UCSD-AML1 (cell line): ENCODE measurements at regions not wholly inside any gene's neighbourhood (a gene's known extent, or its start where the extent isn't known, plus 50 kb on each side); places are given as distances from the start of the nearest gene placed in this dataset.

Experiments used
- DNase-seq: peaks from one replicate; lab custom pipeline; 2025; ENCODE audit not compliant: unreplicated experiment; lab: John Stamatoyannopoulos, UW

DNA sequence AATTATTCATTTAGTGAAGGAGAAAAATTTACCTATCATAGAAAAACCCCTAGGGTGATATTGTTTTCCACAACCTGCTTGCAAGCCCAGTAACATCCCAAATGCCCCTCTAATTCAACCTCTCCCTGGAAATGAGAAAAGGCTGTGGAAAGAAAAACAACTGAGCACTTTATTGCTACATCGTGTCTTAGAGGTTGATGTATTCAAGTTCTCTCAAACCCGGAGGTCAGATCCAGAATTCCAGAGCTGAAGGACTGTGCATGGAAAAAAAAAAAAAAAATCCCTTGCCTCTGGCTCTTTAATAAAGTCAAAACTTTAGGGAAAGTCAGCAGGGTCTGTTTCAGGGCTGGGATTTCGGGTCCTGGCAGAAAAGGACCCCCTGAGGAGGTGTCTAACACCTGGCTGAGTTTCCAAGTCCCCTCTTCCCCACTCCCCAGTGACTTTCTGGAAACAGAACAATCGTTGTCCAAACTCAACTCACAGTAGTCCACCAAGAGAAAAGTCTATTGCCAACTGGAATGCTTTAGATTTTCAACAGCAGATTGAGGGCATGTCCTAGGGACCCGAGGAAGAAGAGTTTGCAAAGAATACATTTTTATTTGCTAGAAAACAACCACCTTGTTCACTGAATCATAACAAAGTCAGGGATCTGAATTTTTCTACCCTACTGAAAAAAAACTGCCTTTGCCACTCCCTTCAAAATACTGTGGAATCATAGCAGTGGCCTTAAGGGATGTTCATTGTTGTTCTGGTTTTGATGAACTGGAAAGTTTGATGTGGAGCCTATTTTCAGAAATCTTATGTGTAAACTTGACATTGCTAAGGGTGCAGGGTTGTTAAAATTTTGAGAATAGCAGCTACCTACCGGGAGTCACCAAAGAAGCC, 207.5 kb upstream of the ADAMTS9 start:
- DNase-seq: no peak

DNA sequence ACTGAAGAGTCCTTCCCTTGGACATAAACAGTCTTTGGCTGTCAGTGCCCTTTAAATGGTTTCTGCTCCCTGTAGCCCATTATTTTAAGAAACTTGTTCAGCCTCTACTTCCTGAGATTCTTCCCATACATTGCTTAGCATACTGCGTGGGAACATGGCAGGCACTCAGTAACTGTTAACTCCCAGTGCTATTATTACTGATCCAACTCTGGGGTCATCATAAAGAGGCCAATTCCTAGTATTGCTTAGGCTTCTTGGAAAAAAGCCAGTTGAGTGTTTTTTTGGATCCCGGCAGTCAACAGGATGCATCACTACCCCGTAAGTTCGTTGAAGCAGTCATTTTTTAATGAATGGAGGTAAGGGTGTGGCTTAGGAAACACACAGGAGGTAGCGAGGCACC, 206.2 kb upstream of the ADAMTS9 start:
- no peak for DNase-seq

DNA sequence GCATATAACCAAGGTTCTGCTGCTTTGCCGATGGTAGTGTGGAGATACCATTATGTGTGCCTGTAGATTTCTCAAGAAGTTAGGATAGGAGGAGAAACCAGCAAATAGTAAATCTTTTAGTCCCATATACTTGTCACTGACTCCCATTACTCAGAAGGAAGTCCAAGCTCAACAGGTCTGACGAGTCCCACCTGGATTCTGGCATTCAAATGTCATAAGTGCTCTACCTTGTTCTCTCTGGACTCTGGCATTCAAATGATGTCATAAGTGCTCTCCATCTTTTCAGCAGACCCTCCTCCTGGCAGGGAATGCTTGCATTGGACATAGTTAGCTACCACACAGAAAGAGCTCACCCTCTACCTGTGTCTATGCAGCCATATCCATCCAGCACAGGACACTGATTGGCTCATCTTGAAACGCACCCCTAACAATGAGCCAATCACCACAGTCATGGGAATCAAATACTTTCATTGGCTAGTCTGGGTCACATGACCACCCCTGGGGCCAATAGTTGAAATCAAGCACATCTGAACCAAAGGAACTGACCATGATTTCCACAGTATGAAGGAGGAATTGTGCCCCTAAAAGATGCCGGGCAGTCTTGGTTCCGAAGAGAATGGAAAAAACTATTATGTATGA, 205.0 kb upstream of the ADAMTS9 start:
- no peak for DNase-seq

DNA sequence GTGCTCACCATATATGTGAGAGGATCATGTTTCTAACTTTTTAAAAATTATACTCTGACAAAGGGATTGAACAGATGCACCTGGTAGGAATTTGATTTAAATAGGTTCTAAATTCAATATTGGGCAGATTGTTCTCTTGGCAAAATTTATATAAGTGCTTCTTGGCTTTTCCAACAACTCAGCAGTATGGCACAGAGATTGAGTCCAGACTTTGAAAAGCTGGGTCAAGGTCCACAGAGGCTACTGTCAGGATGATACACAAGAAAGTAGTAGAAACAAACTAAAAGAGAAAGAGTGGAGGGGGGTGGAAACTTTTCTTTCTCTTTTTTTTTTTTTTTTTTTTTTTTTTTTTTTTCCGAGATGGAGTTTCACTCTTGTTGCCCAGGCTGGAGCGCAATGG, 203.2 kb upstream of the ADAMTS9 start:
- DNase-seq: no peak

DNA sequence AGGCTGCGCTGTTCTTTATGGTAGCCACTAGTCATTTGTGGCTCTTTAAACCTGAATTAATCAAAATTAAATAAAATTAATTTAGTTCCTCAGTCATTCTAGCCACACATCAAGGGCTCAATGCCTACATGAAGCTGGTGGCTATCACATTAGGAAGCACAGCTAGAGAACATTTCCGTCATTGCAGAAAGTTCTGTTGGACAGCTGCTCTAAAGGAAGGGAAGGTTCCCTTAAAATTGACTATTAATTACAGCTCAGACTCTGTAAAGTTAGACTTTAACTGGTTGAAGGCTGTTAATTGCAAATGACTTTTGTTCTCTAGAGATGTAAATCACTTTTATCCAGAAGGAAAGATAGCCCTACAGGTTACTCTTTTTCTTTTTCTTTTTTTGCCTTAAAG, 202.7 kb upstream of the ADAMTS9 start:
- DNase-seq: no peak

DNA sequence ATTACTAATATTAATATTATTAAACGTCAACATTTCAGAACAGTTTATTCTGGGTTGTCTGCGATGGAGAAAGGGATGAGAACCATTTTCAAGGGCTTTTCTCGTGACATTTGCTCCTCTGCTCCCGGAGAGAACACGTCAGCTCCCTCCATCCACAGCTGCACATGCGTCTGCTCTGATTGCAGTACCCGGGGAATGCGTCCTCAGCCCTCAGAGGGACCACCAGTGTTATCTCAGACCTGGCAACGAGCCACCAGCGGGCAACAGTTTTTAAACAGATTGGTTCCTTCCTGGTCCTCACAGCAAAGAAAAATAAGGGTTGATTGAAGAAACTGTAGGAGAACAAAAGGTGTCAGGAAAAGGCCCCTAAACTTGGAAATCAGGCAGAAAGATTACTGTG, 202.2 kb upstream of the ADAMTS9 start:
- DNase-seq: no peak

DNA sequence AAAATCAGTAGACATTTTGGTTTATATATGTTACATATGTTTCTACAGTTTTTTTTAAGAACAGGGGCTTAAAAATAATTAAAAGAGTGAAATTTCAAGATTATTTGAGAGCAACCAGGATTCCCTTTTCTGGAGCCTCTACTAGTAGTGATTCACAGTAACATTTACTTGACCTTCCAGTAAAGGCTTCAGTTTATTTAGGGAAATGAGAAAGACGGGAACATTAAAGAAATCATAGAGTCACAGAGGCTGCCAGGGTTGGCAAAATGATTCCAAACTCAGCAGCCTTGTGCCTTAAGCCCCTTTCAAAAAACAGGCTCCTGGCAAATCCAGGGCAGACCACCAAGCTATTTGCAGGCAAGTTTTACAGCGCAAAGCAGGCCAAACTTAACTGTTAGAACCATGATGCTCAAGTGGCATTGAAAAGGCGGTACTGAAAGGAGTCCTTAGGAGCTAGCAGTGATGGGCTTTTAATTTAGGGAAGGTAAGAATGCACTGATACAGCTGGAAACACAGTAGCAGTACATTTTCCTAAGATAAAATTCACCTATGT, 201.1 kb upstream of the ADAMTS9 start:
- no peak for DNase-seq

DNA sequence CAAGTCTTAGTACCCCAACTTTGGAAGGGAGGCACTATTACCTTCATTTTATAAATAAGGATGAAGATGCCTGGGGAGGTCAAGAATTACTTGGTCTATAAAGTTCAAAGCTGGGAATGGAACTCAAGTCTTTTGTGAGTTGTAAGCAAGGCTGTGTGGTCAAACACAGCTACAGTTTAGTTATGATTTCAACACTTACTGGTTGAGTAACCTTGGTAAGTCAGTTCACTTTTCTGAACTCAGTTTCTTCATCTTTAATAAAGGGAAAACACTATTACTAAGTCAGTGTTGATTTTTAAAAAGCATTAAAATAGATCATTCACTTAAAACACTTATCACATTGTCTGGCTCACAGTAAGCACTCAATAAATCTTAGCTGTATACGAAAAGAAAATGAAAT, 200.4 kb upstream of the ADAMTS9 start:
- DNase-seq: no peak

DNA sequence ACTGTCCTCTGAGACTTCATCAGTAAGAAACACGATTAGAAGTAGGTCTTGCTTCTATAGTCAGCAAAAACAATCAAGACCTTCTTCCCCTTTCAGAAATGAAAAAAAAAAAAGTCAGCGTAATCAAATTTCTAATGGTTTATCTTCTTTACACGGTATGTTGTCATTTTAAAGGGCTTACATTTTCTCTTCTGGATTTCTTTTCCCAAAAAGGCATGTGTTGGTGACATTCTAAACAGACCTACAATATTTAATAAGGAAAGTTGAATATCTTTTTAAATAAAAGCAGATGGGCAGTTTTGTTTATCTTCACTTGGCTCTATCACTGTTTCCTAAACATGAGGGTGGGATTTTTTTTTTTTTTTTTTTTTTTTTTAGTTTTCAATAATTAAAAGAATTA, 197.3 kb upstream of the ADAMTS9 start:
- DNase-seq: no peak

DNA sequence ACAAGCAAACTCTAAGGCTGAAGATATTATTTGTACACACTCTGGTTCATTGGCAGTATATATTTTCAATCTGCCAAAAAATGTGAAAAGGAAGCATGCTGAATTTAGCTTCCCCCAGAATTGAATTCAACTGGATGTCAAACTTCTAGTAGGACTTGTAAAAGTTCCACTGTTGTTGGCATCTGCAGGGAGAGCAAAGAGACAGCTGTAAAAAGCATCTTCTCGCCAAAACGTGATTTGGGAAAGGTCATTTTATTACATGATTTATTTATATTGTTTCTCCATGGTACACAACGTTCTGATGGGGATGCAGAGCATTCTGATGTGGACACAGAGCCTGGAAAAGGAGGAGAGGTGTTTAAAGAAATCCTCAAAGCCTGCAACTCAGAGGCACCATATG, 196.7 kb upstream of the ADAMTS9 start:
- DNase-seq: no peak

DNA sequence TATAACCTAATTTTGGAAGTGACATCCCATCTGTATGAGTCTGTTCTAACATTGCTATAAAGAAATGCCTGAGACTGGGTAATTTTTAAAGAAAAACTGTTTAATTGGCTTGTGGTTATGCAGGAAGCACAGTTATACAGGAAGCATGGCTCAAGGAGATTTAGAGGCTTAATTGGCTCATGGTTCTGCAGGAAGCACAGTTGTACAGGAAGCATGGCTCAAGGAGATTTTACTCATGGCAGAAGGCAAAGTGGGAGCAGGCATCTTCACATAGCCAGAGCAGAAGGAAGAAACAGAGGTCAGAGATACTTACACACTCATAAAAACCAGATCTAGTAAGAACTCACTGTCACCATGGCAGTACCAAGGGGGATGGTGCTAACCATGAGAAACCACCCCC, 193.1 kb upstream of the ADAMTS9 start:
- no peak for DNase-seq

DNA sequence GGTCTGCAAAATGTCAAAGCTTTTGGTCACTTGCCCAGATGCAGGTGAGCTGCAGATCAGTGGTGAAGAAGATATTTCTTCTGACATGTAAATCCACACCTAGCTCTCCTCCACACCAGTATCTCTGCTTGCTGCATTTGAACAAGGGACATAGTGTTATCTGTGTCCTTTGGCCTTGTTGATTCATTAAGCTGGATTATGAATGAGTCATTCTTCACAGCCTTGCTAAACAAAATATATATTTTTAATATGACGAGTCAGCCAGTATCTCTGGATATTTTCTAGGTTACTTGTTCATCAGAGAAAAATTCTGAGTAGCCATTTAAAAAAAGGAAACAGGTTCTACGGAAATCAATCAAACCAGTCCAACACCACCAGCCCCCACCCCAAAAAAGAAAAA, 190.6 kb upstream of the ADAMTS9 start:
- DNase-seq: no peak

DNA sequence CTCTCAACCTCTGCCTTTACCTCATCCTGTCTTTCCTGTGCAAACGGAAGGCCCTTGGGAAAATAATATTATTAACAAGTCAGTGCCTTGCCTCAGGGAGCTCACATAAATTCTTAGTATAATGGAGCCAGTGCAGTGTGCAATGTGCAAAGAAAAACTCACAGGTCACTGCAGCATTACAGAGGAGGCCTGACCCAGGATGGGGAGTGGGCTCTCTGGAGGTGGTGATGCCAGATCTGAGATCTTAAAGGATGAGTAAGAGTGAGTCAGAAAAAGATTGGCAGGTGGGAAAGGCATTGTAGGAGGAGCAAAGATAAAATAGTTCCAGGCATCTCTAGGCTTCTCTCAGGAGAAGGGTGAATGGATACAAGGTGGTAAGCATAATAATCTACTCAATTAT, 185.6 kb upstream of the ADAMTS9 start:
- DNase-seq: no peak

DNA sequence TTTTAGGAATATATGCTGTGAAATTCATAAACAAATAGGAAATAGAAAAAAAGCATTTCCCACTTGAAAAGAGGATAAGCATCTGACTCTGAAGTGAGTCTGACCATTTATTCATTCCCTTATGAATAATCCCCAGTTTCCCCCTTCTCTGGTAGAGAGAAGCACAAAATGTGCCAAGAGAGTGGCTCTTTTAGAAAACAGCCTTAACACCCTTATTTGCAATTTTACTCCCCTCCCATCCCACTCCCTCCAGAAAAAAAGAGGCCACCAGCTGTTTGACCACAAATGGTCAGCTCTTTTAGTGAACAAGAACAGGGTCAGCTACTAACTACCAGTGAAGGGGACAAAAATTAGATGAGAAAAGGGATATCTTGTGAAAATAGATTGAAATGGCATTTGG, 184.5 kb upstream of the ADAMTS9 start:
- DNase-seq: no peak

DNA sequence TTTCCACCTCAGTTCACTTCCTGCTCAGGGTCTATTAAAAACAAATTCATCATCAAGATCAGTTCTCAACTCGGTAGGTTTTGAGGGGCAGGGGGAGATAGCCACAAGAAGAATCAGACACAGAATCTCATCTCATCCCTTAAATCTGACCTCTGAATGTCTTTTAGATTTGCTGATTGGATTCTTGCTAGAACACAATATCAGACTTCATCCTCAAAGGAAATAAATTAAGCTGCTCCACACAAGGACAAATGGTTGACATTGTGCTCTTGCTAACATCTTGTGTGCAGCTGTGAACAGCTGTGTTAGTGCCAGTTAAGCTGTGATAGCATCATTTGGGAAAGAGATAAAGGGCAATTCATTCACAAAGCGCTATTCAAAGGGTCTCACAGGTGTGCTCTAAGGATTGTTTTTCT, 184.0 kb upstream of the ADAMTS9 start:
- no peak for DNase-seq

DNA sequence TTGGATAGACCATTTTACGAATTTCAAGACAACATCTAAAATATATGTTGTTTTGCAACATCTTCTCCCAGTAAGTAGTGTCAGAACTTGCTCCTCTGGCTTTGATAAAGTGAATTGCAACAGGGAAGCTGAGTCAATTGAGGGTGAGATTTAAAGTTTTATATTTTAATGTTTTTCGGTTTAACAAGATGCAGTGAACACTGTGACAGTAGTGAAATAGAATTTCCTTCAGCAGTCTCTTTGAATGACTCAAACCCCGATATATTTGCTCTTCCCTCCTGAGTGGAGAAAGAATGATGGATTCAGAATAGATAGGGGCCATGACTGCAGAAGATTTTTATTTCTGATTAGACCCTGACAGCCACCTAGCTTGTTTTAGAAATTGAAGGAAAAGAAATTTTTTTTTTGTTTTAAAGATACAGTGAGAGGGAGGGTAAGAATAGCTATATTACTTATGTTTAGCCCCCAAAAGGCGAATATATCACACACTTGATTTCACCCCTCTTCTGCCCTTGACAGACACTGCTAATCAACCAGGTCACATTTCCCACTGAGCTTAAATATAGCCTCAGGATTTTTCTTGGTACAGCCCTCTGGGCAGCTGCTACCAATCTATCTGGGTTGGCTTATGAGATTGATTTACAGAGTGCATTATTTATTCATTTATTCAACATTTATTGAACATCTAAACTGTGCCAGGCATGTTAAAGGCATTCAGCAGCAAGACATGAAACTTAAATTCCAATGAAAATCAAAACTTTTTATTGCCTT, 183.3 kb upstream of the ADAMTS9 start:
- DNase-seq: no peak

DNA sequence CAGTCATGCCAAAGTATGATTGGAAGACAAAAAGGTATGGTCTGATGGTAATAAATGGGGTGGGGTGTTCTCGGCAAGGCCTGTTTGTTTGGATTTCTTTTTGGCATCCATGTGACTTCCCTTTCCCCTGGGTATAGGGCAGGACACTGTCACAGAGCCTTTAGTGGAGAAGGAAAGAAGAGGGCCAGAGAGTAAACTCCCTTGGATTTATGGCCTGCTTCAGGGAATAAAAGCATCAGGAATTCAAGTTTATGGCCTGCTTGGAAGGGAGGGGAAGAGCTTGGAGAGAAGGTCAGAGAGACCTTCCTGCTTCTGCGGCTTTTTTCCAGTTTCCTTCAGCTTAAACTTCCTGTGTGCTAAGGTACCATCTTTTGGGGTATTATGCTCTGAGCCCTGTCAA, 179.4 kb upstream of the ADAMTS9 start:
- no peak for DNase-seq

DNA sequence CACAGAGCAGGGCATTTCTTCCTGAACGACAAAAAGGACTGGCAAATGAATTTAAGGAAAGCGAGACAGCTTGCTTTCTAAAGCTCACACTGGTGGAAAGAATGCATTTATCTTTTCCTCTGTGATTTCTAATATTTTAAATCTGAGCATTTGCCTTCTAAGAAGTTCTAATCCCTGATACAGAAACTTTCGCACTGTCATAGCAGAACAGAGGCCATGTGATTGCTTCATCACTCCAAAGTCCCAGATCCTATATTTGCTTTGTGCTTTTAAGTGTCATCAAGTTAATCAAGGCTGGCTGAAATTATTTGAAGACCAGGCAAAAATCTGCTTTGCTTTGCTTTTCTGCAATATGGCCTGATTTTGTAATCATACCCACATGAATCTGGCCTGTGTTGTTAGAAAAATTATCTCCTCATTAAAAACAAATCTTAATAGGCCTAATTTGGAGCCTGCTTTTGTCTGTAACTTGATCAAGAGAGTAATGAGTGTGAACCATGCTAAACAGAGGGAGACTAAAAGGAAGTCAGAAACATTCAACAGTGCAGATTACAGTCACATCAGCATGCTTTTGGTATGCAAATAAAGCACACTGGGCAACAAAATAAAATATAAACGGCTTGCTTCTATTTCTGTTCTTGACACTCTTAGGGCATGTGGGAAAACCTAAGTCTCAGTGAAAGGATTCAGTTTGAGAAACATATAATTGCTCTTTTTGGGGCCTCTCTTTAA, 178.2 kb upstream of the ADAMTS9 start:
- DNase-seq: no peak

DNA sequence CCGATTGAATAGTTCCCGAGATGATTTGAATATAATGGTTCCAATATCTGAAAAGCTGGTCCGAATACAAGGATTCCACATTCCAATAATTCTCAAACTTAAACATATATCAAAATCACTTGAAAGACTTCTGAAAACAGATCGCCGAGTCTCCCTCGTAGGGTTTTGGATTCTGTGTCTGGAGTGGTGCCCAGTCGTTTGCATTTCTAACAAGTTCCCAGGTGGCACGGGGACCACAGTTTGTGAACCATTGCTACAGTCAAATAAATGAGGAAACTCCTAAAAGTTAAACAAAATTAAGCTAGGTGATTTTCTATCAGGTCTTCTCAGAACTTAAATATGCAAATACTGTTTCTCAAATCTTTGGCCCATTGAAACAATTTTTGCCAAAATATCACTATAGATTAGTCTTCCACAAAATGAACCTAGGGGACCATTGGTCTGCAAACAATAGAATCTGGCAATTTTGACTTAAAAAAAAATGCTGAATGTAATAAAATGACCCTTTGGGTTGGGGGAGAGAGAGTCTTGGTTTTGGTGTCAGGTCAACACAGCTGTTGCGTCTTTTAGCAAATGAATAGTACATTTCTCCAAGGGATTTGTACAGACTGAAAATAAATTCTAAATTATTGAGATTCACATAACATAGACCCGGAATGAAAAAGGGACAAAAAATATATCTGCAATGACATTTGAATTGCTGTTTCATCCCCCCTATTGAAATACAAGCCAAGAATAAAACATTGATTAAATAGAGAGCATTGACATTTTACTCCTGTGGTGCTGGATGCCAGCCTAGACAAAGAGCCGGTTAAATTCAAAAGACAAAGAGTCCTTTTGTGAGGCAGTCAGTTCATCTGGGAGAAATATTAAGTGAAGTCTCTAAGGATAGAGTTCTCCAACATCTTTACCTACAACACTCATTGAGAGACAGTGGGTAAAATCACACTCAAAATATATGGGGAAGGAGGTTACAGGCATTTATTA, 175.7 kb upstream of the ADAMTS9 start:
- no peak for DNase-seq

DNA sequence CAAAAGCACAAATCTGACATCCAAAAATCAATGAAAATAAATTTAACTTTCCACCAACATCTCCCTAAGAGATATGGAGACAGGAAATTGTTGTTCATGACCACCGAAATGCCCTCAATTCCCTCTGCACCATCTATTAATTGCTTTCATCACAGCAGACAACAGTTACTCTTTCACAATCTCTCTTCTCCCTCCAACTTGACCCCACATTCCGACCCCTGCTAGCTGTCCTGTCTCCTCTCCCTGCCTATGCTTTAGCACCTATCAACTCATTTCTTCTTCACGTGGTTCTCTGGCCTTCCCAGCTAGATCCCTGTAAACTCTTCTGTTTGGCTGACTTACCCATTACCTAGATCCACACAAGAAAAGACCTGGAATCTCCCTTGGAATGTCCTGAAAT, 173.9 kb upstream of the ADAMTS9 start:
- no peak for DNase-seq
